DOHH2 (cell line): ENCODE measurements at regions not wholly inside any gene's neighbourhood (a gene's known extent, or its start where the extent isn't known, plus 50 kb on each side); places are given as distances from the start of the nearest gene placed in this dataset.

ENCODE experiments used
- CTCF ChIP-seq: fragments of 200-600 bp; sonication (generic); IDR thresholded peaks from one replicate; pipeline ENCODE4 v1.5.1; 2014; ENCODE audit warnings: antibody characterized with exemption, mild to moderate bottlenecking, low read depth, low read length; ENCODE audit not compliant: poor library complexity, severe bottlenecking
- EZH2phosphoT487 ChIP-seq: fragments of 200-600 bp; sonication (generic); IDR thresholded peaks from 2 replicates; pipeline ENCODE4 v1.6.1; 2017; ENCODE audit warnings: borderline replicate concordance, mild to moderate bottlenecking, antibody characterized with exemption, low read length, moderate library complexity, mixed read lengths

DNA sequence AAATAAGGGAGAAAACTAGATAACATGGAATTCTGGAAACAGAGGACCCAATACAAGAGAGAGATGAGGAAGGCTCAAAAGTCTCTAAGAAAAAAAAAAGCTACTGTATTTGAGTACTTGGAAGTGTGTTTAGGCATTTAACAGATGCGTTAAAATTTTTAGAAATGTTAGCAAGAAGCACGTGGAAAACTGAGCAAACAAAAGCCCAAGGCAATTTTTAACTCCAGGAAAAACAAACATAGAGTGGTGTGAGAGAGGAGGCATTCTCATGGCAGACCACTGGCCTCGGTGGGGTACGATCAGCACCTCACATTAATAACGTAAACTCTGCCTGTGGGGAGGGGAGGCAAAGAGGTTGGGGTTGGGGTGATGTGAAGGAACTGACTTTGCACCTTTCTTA lies 321.4 kb downstream of the GADD45G start:
- TF ChIP-seq CTCF (no peak), EZH2phosphoT487 (no peak)
